ENCODE measurements at regions not wholly inside any gene's neighbourhood (a gene's known extent, or its start where the extent isn't known, plus 50 kb on each side); places are given as distances from the start of the nearest gene placed in this dataset.

GRCh38 chr13:84902243-84902642 is 897.0 kb downstream of the SLITRK6 start:
- TF ChIP-seq POLR2A (IDR thresholded peaks at IDR 0.05; ENCODE audit: borderline replicate concordance, extremely low read depth, insufficient read depth, insufficient read length) (no peak), YY1 (IDR thresholded peaks at IDR 0.05; ENCODE audit: extremely low read depth, insufficient replicate concordance, low read depth, low read length) (no peak), EZH2 (IDR thresholded peaks at IDR 0.05) (no peak), CTCF (IDR thresholded peaks at IDR 0.05 in 2 of 3, conservative IDR thresholded peaks at IDR 0.05 in 1 of 3; ENCODE audit: borderline replicate concordance in 1 of 3, insufficient read depth in 1 of 3, low read depth in 2 of 3, low read length in 2 of 3) (no peak), POLR2AphosphoS5 (IDR thresholded peaks at IDR 0.05; ENCODE audit: low read depth, low read length) (no peak), ZNF274 (IDR thresholded peaks at IDR 0.05; ENCODE audit: low read depth, low read length) (no peak), EZH2phosphoT487 (IDR thresholded peaks at IDR 0.05; ENCODE audit: borderline replicate concordance) (no peak)

Measured in HCT116 (cell line).